ENCODE measurements at regions not wholly inside any gene's neighbourhood (a gene's known extent, or its start where the extent isn't known, plus 50 kb on each side); places are given as distances from the start of the nearest gene placed in this dataset.
"Not testable (repeated sequence)": the region's sequence is repeated elsewhere in the genome, so short reads cannot be mapped to it uniquely, and the experiment has no call there.

DNA sequence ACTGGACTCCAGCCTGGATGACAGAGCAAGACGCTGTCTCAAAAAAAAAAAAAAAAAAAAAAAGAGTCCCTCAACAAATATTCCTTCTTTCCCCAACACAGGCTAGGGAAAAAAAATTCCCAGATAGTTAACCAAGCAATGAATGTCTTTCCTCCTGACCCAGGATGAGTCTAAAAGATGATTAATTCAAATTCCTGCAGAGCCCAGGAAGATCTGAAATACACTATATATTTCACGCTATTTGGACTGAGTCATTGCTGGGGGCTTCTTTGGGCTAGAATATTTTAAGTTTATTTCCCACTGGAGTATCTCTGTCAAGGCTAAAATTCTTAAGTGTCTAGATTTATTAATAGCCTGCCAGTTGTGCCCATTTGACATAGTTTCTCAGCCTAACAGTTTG, 90.4 kb upstream of the OSBPL11 start:
- not testable (repeated sequence) for DNase-seq; H3K4me1 ChIP-seq (ENCODE audit: control insufficient read depth in 3 of 3, insufficient read depth in 2 of 3, low read depth in 1 of 3, low read length in 2 of 3); H3K27ac ChIP-seq (ENCODE audit: low read depth in 1 of 3, low read length in 2 of 3); H3K4me3 ChIP-seq (ENCODE audit: low read depth in 1 of 3, low read length in 3 of 3); FAIRE-seq; H3K9me3 ChIP-seq (ENCODE audit: control insufficient read depth in 2 of 2, insufficient read depth in 1 of 2, low read depth in 1 of 2, low read length in 1 of 2); H3K36me3 ChIP-seq (ENCODE audit: control insufficient read depth in 3 of 3, insufficient read depth in 2 of 3, low read depth in 1 of 3, low read length in 3 of 3); H3K27me3 ChIP-seq (ENCODE audit: control insufficient read depth in 3 of 3, insufficient read depth in 3 of 3, low read length in 3 of 3)
- WGBS, 3 donors, result 81 to 90% (median 85%) methylated on average over 2 of the region's 2 CpGs

DNA sequence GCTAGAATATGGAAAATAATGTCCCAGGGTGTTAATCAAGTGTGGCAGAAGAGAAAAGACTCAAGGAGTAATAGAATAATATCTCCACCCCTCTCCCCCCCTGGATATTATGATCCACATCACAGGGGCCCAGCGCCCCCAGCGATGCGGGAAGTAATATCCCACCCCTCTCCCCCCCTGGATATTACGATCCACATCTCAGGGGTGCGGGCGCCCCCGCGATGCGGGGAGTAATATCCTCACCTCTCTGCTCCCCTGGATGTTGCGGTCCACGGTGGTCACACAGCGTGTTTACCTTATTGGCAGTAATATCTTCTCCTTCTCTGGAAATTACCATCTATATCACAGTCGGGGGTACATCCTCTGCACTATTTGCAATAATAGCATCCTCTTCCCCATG, 97.1 kb upstream of the OSBPL11 start:
- Histone ChIP-seq H3K27ac (ENCODE audit: low read depth in 1 of 3, low read length in 2 of 3) (no peak overlapping the region), H3K4me3 (ENCODE audit: low read depth in 1 of 3, low read length in 3 of 3) (no peak overlapping the region), H3K9me3 (ENCODE audit: control insufficient read depth in 2 of 2, insufficient read depth in 1 of 2, low read depth in 1 of 2, low read length in 1 of 2) (no peaks in the 10 kb centered on the region), H3K4me1 (ENCODE audit: control insufficient read depth in 3 of 3, insufficient read depth in 2 of 3, low read depth in 1 of 3, low read length in 2 of 3) (no peaks in the 10 kb centered on the region), H3K36me3 (ENCODE audit: control insufficient read depth in 3 of 3, insufficient read depth in 2 of 3, low read depth in 1 of 3, low read length in 3 of 3) (no peaks in the 10 kb centered on the region), H3K27me3 (ENCODE audit: control insufficient read depth in 3 of 3, insufficient read depth in 3 of 3, low read length in 3 of 3) (no peaks in the 10 kb centered on the region)
- WGBS, 3 donors, result 91 to 94% (median 92%) methylated on average over 13 of the region's 13 CpGs
- no peak for DNase-seq
- FAIRE-seq, result no peak

DNA sequence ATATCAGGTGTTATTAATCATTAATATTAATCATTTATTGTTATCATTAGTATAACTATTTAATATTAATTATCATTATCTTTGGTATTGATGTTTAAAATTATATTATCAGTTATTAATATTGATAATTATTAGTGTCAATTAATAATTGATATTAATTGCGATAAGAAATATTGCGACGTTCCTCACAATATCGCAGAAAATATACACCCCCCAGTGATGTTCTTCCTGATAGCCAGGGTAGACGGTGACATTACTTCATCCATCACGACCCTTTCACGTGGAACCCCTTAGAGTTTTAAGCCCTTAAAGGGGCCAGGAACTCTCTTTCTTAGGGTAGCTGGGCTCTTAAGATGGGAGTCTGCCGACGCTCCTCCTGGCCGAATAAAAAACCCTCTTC, 98.6 kb upstream of the OSBPL11 start:
- FAIRE-seq, result no peak
- H3K27me3 ChIP-seq (ENCODE audit: control insufficient read depth in 3 of 3, insufficient read depth in 3 of 3, low read length in 3 of 3), result no peaks in the 10 kb centered on the region
- H3K36me3 ChIP-seq (ENCODE audit: control insufficient read depth in 3 of 3, insufficient read depth in 2 of 3, low read depth in 1 of 3, low read length in 3 of 3), result no peaks in the 10 kb centered on the region
- no peaks in the 10 kb centered on the region for H3K9me3 ChIP-seq (ENCODE audit: control insufficient read depth in 2 of 2, insufficient read depth in 1 of 2, low read depth in 1 of 2, low read length in 1 of 2)
- H3K4me1 ChIP-seq (ENCODE audit: control insufficient read depth in 3 of 3, insufficient read depth in 2 of 3, low read depth in 1 of 3, low read length in 2 of 3), result no peaks in the 10 kb centered on the region
- no peak overlapping the region for H3K27ac ChIP-seq (ENCODE audit: low read depth in 1 of 3, low read length in 2 of 3)
- no peak overlapping the region for H3K4me3 ChIP-seq (ENCODE audit: low read depth in 1 of 3, low read length in 3 of 3)
- no peak for DNase-seq
- WGBS, 3 donors, result 92 to 95% (median 94%) methylated on average over 10 of the region's 10 CpGs

DNA sequence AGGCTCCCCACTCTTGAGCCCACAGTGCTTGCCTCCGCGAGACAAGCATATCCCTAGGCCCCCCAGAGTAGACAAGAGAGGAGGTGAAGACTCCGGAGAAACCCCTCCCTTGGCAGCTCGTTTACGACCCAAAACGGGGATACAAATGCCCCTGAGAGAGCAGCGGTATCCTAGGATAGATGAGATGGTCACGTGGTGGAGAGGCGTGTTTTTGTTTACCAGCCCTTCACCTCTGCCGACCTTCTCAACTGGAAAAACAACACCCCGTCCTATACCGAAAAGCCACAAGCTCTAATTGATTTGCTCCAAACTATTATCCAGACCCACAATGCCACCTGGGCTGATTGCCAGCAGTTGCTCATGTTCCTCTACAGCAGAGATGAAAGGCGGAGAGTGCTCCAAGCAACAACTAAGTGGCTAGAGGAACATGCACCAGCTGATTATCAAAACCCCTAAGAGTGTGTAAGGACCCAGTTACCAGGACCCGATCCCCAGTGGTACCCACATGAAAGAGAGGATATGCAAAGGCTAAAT, 99.5 kb upstream of the OSBPL11 start:
- no peaks in the 10 kb centered on the region for H3K36me3 ChIP-seq (ENCODE audit: control insufficient read depth in 3 of 3, insufficient read depth in 2 of 3, low read depth in 1 of 3, low read length in 3 of 3)
- no peak overlapping the region for H3K27ac ChIP-seq (ENCODE audit: low read depth in 1 of 3, low read length in 2 of 3)
- FAIRE-seq, result no peak
- H3K27me3 ChIP-seq (ENCODE audit: control insufficient read depth in 3 of 3, insufficient read depth in 3 of 3, low read length in 3 of 3), result no peaks in the 10 kb centered on the region
- WGBS, 3 donors, result 69 to 75% (median 74%) methylated on average over 14 of the region's 14 CpGs
- no peak overlapping the region for H3K4me3 ChIP-seq (ENCODE audit: low read depth in 1 of 3, low read length in 3 of 3)
- H3K4me1 ChIP-seq (ENCODE audit: control insufficient read depth in 3 of 3, insufficient read depth in 2 of 3, low read depth in 1 of 3, low read length in 2 of 3), result no peaks in the 10 kb centered on the region
- peak in 1 of 2 donors; percentile 10 for DNase-seq
- no peaks in the 10 kb centered on the region for H3K9me3 ChIP-seq (ENCODE audit: control insufficient read depth in 2 of 2, insufficient read depth in 1 of 2, low read depth in 1 of 2, low read length in 1 of 2)

DNA sequence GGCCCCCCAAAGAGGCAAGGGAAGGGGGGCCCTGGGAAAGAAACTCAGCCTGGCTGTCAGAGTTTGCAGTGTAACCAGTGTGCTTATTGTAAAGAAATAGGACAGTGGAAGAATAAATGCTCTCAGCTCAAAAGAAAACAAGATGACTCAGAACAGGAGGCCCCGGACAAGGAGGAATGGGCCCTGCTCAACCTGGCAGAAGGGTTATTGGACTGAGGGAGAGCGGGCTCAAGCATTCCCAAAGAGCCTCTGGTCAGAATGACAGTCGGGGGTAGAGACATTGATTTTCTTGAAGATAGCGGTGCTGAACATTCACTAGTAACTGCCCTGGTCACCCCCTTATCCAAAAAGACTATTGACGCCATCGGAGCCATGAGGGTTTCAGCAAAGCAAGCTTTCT, 100.4 kb upstream of the OSBPL11 start:
- no peak overlapping the region for H3K27ac ChIP-seq (ENCODE audit: low read depth in 1 of 3, low read length in 2 of 3)
- FAIRE-seq (no peak), DNase-seq (no peak)
- H3K9me3 ChIP-seq (ENCODE audit: control insufficient read depth in 2 of 2, insufficient read depth in 1 of 2, low read depth in 1 of 2, low read length in 1 of 2), result no peaks in the 10 kb centered on the region
- no peak overlapping the region for H3K4me3 ChIP-seq (ENCODE audit: low read depth in 1 of 3, low read length in 3 of 3)
- H3K36me3 ChIP-seq (ENCODE audit: control insufficient read depth in 3 of 3, insufficient read depth in 2 of 3, low read depth in 1 of 3, low read length in 3 of 3), result no peaks in the 10 kb centered on the region
- H3K4me1 ChIP-seq (ENCODE audit: control insufficient read depth in 3 of 3, insufficient read depth in 2 of 3, low read depth in 1 of 3, low read length in 2 of 3), result no peaks in the 10 kb centered on the region
- WGBS, 3 donors, result 86 to 95% (median 94%) methylated on average over 6 of the region's 6 CpGs
- H3K27me3 ChIP-seq (ENCODE audit: control insufficient read depth in 3 of 3, insufficient read depth in 3 of 3, low read length in 3 of 3), result no peaks in the 10 kb centered on the region

DNA sequence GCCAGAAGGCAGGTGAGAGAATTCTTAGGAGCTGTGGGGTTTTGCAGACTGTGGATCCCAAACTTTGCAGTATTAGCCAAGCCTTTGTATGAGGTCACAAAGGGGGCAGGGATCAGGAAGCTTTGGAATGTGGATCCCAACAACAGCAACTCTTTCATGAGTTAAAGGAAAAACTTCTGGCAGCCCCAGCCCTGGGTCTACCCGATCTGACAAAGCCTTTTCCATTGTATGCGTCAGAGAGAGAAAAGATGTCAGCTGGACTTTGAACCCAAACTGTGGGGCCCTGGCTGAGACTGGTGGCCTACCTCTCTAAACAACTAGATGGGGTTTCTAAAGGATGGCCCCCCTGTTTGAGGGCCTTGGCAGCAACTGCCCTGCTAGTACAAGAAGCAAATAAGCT, 101.8 kb upstream of the OSBPL11 start:
- peak overlapping the region in 1 of 3 donors; percentile 38 for H3K27ac ChIP-seq (ENCODE audit: low read depth in 1 of 3, low read length in 2 of 3)
- peak in 1 of 2 donors; percentile 48 for DNase-seq
- WGBS, 3 donors, result 14 to 67% (median 20%) methylated on average over 2 of the region's 2 CpGs
- H3K4me3 ChIP-seq (ENCODE audit: low read depth in 1 of 3, low read length in 3 of 3); H3K27me3 ChIP-seq (ENCODE audit: control insufficient read depth in 3 of 3, insufficient read depth in 3 of 3, low read length in 3 of 3); H3K4me1 ChIP-seq (ENCODE audit: control insufficient read depth in 3 of 3, insufficient read depth in 2 of 3, low read depth in 1 of 3, low read length in 2 of 3); FAIRE-seq; H3K36me3 ChIP-seq (ENCODE audit: control insufficient read depth in 3 of 3, insufficient read depth in 2 of 3, low read depth in 1 of 3, low read length in 3 of 3); H3K9me3 ChIP-seq (ENCODE audit: control insufficient read depth in 2 of 2, insufficient read depth in 1 of 2, low read depth in 1 of 2, low read length in 1 of 2): not testable (repeated sequence)

DNA sequence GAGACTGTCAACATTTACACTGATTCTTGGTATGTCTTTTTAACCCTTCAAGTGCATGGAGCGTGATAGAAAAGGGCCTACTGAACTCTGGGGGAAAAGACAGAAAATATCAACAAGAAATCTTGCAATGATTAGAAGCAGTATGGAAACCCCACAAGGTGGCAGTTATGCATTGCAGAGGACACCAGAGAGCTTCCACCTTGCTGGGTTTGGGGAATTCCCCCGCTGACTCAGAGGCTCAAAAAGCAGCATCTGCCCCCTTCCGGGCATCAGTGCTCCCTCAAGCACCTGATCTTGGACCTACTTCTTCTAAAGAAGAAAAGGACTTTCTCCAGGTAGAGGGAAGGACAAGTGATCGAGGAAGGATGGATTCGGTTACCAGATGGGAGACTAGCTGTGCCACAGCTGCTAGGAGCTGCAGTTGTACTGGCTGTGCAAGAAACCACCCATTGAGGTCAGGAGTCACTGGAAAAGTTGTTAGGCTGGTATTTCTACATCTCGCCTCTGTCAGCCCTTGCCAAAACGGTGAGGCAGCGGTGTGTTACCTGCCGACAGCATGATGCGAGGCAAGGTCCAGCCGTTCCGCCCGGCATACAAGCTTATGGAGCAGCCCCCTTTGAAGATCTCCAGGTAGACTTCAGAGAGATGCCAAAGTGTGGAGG, 102.8 kb upstream of the OSBPL11 start:
- H3K4me3 ChIP-seq (ENCODE audit: low read depth in 1 of 3, low read length in 3 of 3); H3K27me3 ChIP-seq (ENCODE audit: control insufficient read depth in 3 of 3, insufficient read depth in 3 of 3, low read length in 3 of 3); H3K9me3 ChIP-seq (ENCODE audit: control insufficient read depth in 2 of 2, insufficient read depth in 1 of 2, low read depth in 1 of 2, low read length in 1 of 2); H3K36me3 ChIP-seq (ENCODE audit: control insufficient read depth in 3 of 3, insufficient read depth in 2 of 3, low read depth in 1 of 3, low read length in 3 of 3); DNase-seq; H3K4me1 ChIP-seq (ENCODE audit: control insufficient read depth in 3 of 3, insufficient read depth in 2 of 3, low read depth in 1 of 3, low read length in 2 of 3); H3K27ac ChIP-seq (ENCODE audit: low read depth in 1 of 3, low read length in 2 of 3); FAIRE-seq: not testable (repeated sequence)
- WGBS, 3 donors, result 46 to 74% (median 55%) methylated on average over 13 of the region's 13 CpGs

DNA sequence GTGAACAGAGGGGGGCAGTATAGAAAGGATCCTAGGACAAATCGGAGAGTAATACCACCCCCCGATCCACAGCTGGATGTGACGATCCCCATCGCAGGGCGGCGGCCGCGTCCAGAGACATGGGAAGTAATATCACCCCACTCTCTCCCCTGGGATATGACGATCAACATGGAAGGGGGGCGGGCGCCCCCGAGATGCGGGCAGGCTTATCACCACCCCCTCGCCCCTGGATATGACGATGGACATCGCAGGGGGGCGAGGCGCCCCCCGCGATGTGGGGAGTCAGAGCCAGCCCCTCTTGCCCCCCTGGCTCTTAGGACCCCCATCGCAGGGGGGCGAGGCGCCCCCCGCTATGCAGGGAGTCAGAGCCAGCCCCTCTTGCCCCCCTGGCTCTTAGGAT, 120.4 kb upstream of the OSBPL11 start:
- Histone ChIP-seq H3K36me3 (ENCODE audit: control insufficient read depth in 3 of 3, insufficient read depth in 2 of 3, low read depth in 1 of 3, low read length in 3 of 3) (no peaks in the 10 kb centered on the region), H3K9me3 (ENCODE audit: control insufficient read depth in 2 of 2, insufficient read depth in 1 of 2, low read depth in 1 of 2, low read length in 1 of 2) (no peaks in the 10 kb centered on the region), H3K4me3 (ENCODE audit: low read depth in 1 of 3, low read length in 3 of 3) (no peak overlapping the region), H3K27ac (ENCODE audit: low read depth in 1 of 3, low read length in 2 of 3) (no peak overlapping the region), H3K27me3 (ENCODE audit: control insufficient read depth in 3 of 3, insufficient read depth in 3 of 3, low read length in 3 of 3) (no peaks in the 10 kb centered on the region), H3K4me1 (ENCODE audit: control insufficient read depth in 3 of 3, insufficient read depth in 2 of 3, low read depth in 1 of 3, low read length in 2 of 3) (no peaks in the 10 kb centered on the region)
- no peak for DNase-seq
- FAIRE-seq, result no peak
- WGBS, 3 donors, result 95 to 98% (median 96%) methylated on average over 24 of the region's 24 CpGs

DNA sequence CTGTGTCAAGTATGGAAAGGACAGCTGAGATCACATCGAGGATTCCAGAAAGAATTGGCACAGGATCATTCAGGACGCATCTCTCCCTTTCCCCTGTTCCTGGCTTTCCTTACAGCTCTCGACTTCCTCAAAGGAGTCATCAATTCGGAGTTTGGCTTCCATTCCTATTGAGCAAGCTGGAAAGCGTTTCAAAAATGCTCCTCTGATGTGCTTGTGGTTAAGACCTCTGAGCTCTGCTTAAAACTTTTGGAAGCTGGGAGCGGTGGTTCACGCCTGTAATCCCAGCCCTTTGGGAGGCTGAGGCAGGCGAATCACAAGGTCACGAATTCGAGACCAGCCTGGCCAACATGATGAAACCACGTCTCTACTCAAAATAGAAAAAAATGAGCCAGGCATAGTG, 136.9 kb upstream of the OSBPL11 start:
- FAIRE-seq; H3K4me1 ChIP-seq (ENCODE audit: control insufficient read depth in 3 of 3, insufficient read depth in 2 of 3, low read depth in 1 of 3, low read length in 2 of 3); H3K27me3 ChIP-seq (ENCODE audit: control insufficient read depth in 3 of 3, insufficient read depth in 3 of 3, low read length in 3 of 3); H3K27ac ChIP-seq (ENCODE audit: low read depth in 1 of 3, low read length in 2 of 3); H3K9me3 ChIP-seq (ENCODE audit: control insufficient read depth in 2 of 2, insufficient read depth in 1 of 2, low read depth in 1 of 2, low read length in 1 of 2); H3K4me3 ChIP-seq (ENCODE audit: low read depth in 1 of 3, low read length in 3 of 3); DNase-seq; H3K36me3 ChIP-seq (ENCODE audit: control insufficient read depth in 3 of 3, insufficient read depth in 2 of 3, low read depth in 1 of 3, low read length in 3 of 3): not testable (repeated sequence)
- WGBS, 3 donors, result 79 to 84% (median 83%) methylated on average over 11 of the region's 11 CpGs
